KMS-11 (cell line): ENCODE measurements at regions not wholly inside any gene's neighbourhood (a gene's known extent, or its start where the extent isn't known, plus 50 kb on each side); places are given as distances from the start of the nearest gene placed in this dataset.

ENCODE experiments used
- H2AFZ ChIP-seq: fragments of 200-600 bp; sonication (generic); 2 replicates; pipeline ENCODE4 v1.6.1; 2016; ENCODE audit warnings: antibody characterized with exemption, mixed run types, low read depth
- H3K27ac ChIP-seq: fragments of 200-600 bp; sonication (generic); 2 replicates; pipeline ENCODE4 v1.6.1; 2016; ENCODE audit warnings: mild to moderate bottlenecking, mixed run types
- H3K27me3 ChIP-seq: fragments of 200-600 bp; sonication (generic); 2 replicates; pipeline ENCODE4 v1.6.1; 2017; ENCODE audit warnings: mild to moderate bottlenecking, low read depth, mixed run types, moderate library complexity; ENCODE audit not compliant: insufficient read depth
- H3K36me3 ChIP-seq: fragments of 200-600 bp; sonication (generic); 2 replicates; pipeline ENCODE4 v1.6.1; 2017; ENCODE audit warnings: mild to moderate bottlenecking, mixed run types; ENCODE audit not compliant: insufficient read depth
- H3K4me1 ChIP-seq: fragments of 200-600 bp; sonication (generic); 2 replicates; pipeline ENCODE4 v1.6.1; 2016; ENCODE audit warnings: mild to moderate bottlenecking, low read depth, mixed run types; ENCODE audit not compliant: poor library complexity, severe bottlenecking
- H3K4me2 ChIP-seq: fragments of 200-600 bp; sonication (generic); 2 replicates; pipeline ENCODE4 v1.7.0; 2016; ENCODE audit warnings: mild to moderate bottlenecking, mixed run types
- H3K4me3 ChIP-seq: fragments of 200-600 bp; sonication (generic); IDR thresholded peaks from 2 replicates; pipeline ENCODE4 v1.6.1; 2017; ENCODE audit warnings: low read depth, low read length, mixed read lengths; ENCODE audit not compliant: insufficient read depth
- H3K79me2 ChIP-seq: fragments of 200-600 bp; sonication (generic); 2 replicates; pipeline ENCODE4 v1.6.1; 2016; ENCODE audit warnings: low read depth, mixed run types; ENCODE audit not compliant: insufficient read depth
- H3K9ac ChIP-seq: fragments of 200-600 bp; sonication (generic); 2 replicates; pipeline ENCODE4 v1.6.1; 2016; ENCODE audit warnings: mild to moderate bottlenecking, mixed run types
- H4K20me1 ChIP-seq: fragments of 200-600 bp; sonication (generic); 2 replicates; pipeline ENCODE4 v1.6.1; 2016; ENCODE audit warnings: mild to moderate bottlenecking, mixed run types; ENCODE audit not compliant: insufficient read depth
- CTCF ChIP-seq: fragments of 200-600 bp; sonication (generic); conservative IDR thresholded peaks from 2 replicates; pipeline ENCODE4 v1.6.1; 2017; ENCODE audit warnings: low read depth, mild to moderate bottlenecking, antibody characterized with exemption, low read length, moderate library complexity, mixed read lengths

- Histone ChIP-seq H3K27ac (peak overlapping the region; percentile 70), H3K27me3 (no peaks in the 10 kb centered on the region), H3K79me2 (no peaks in the 10 kb centered on the region), H3K4me2 (peak overlapping the region; percentile 27), H2AFZ (no peak overlapping the region), H3K4me1 (peaks cover 98% of the 10 kb centered on the region), H4K20me1 (no peaks in the 10 kb centered on the region), H3K4me3 (peak overlapping the region; percentile 51), H3K36me3 (no peaks in the 10 kb centered on the region), H3K9ac (peak overlapping the region; percentile 8; the same call in 1 of the 2 replicates)
- TF ChIP-seq CTCF: no peak
These were observed 541.4 kb upstream of the PLXNA2 start for GRCh38 chr1:208785629-208786028.

- Histone ChIP-seq H4K20me1 (no peaks in the 10 kb centered on the region), H3K27ac (peak overlapping the region; percentile 70), H3K4me3 (no peak overlapping the region), H3K4me1 (peaks cover 96% of the 10 kb centered on the region), H2AFZ (peak overlapping the region; percentile 54), H3K27me3 (no peaks in the 10 kb centered on the region), H3K9ac (peak overlapping the region; percentile 8; the same call in 1 of the 2 replicates), H3K79me2 (no peaks in the 10 kb centered on the region), H3K4me2 (peak overlapping the region; percentile 53), H3K36me3 (no peaks in the 10 kb centered on the region)
- no peak for TF ChIP-seq CTCF
These were observed 543.0 kb upstream of the PLXNA2 start for GRCh38 chr1:208787219-208787618.

- peak overlapping the region; percentile 8; the same call in 1 of the 2 replicates for H3K9ac ChIP-seq
- H4K20me1 ChIP-seq: no peaks in the 10 kb centered on the region
- no peak overlapping the region for H3K4me3 ChIP-seq
- peak overlapping the region; percentile 70 for H3K27ac ChIP-seq
- TF ChIP-seq CTCF: no peak
- peak overlapping the region; percentile 53 for H3K4me2 ChIP-seq
- H3K36me3 ChIP-seq: no peaks in the 10 kb centered on the region
- peaks cover 87% of the 10 kb centered on the region for H3K4me1 ChIP-seq
- H3K79me2 ChIP-seq: no peaks in the 10 kb centered on the region
- H2AFZ ChIP-seq: peak overlapping the region; percentile 54; the same call in 1 of the 2 replicates
- H3K27me3 ChIP-seq: no peaks in the 10 kb centered on the region
These were observed 543.9 kb upstream of the PLXNA2 start for GRCh38 chr1:208788013-208788540.

- Histone ChIP-seq H3K4me2 (no peak overlapping the region), H3K79me2 (no peaks in the 10 kb centered on the region), H3K9ac (no peak overlapping the region), H3K27me3 (no peaks in the 10 kb centered on the region), H3K4me3 (no peak overlapping the region), H2AFZ (no peak overlapping the region), H3K27ac (no peak overlapping the region), H3K36me3 (no peaks in the 10 kb centered on the region), H3K4me1 (peaks cover 53% of the 10 kb centered on the region), H4K20me1 (no peaks in the 10 kb centered on the region)
- TF ChIP-seq CTCF: no peak
These were observed 547.3 kb upstream of the PLXNA2 start for GRCh38 chr1:208791456-208791855.
